ENCODE measurements at regions not wholly inside any gene's neighbourhood (a gene's known extent, or its start where the extent isn't known, plus 50 kb on each side); places are given as distances from the start of the nearest gene placed in this dataset.

- TF ChIP-seq ELF4 (IDR thresholded peaks at IDR 0.05) (no peak), LEF1 (IDR thresholded peaks at IDR 0.05; ENCODE audit: borderline replicate concordance) (no peak), FOXM1 (IDR thresholded peaks at IDR 0.05; ENCODE audit: borderline replicate concordance) (no peak), PKNOX1 (IDR thresholded peaks at IDR 0.05) (no peak)
Measured at GRCh38 chr4:151942971-151943370, 182.2 kb upstream of the GATB start.
